GM21447 (cell line): ENCODE measurements at regions not wholly inside any gene's neighbourhood (a gene's known extent, or its start where the extent isn't known, plus 50 kb on each side); places are given as distances from the start of the nearest gene placed in this dataset.

Experiments used
- ATAC-seq: cut with Tn5 transposase; IDR thresholded peaks from one replicate; pipeline ENCODE4 v1.9.1; 2021; ENCODE audit not compliant: unreplicated experiment

GRCh38 chr14:62626416-62626815, 418.8 kb downstream of the KCNH5 start:
- no peak for ATAC-seq

- ATAC-seq = no peak
These were observed 416.0 kb downstream of the KCNH5 start for GRCh38 chr14:62629176-62629725.

GRCh38 chr14:62631176-62631575, 414.1 kb downstream of the KCNH5 start:
- no peak for ATAC-seq

GRCh38 chr14:62632771-62633170, 412.5 kb downstream of the KCNH5 start:
- no peak for ATAC-seq

GRCh38 chr14:62645649-62646048, 399.6 kb downstream of the KCNH5 start:
- ATAC-seq = no peak
